ENCODE measurements at regions not wholly inside any gene's neighbourhood (a gene's known extent, or its start where the extent isn't known, plus 50 kb on each side); places are given as distances from the start of the nearest gene placed in this dataset.
"Not testable (repeated sequence)": the region's sequence is repeated elsewhere in the genome, so short reads cannot be mapped to it uniquely, and the experiment has no call there.

GRCh38 chr9:81430727-81431126, 258.6 kb downstream of the TLE1 start:
- DNase-seq (ENCODE audit: low read depth, low spot score): no peak

GRCh38 chr9:81427870-81428269, 261.5 kb downstream of the TLE1 start:
- DNase-seq (ENCODE audit: low read depth, low spot score): no peak

- DNase-seq (ENCODE audit: low read depth, low spot score): no peak
Observed at GRCh38 chr9:81424431-81424830, 264.9 kb downstream of the TLE1 start.

GRCh38 chr9:81423589-81424326, 265.6 kb downstream of the TLE1 start:
- no peak for DNase-seq (ENCODE audit: low read depth, low spot score)

- not testable (repeated sequence) for DNase-seq (ENCODE audit: low read depth, low spot score)
Observed at GRCh38 chr9:81421090-81421489, 268.3 kb downstream of the TLE1 start.

GRCh38 chr9:81420024-81420423, 269.3 kb downstream of the TLE1 start:
- no peak for DNase-seq (ENCODE audit: low read depth, low spot score)

GRCh38 chr9:81417941-81418340, 271.4 kb downstream of the TLE1 start:
- no peak for DNase-seq (ENCODE audit: low read depth, low spot score)

GRCh38 chr9:81417299-81417675, 272.1 kb downstream of the TLE1 start:
- no peak for DNase-seq (ENCODE audit: low read depth, low spot score)

GRCh38 chr9:81416476-81417298, 272.7 kb downstream of the TLE1 start:
- DNase-seq (ENCODE audit: low read depth, low spot score): no peak

GRCh38 chr9:81414836-81415235, 274.5 kb downstream of the TLE1 start:
- no peak for DNase-seq (ENCODE audit: low read depth, low spot score)

GRCh38 chr9:81411961-81412360, 277.4 kb downstream of the TLE1 start:
- no peak for DNase-seq (ENCODE audit: low read depth, low spot score)

GRCh38 chr9:81410201-81410600, 279.1 kb downstream of the TLE1 start:
- DNase-seq (ENCODE audit: low read depth, low spot score): no peak

GRCh38 chr9:81408951-81409350, 280.4 kb downstream of the TLE1 start:
- no peak for DNase-seq (ENCODE audit: low read depth, low spot score)

GRCh38 chr9:81404931-81405598, 284.3 kb downstream of the TLE1 start:
- DNase-seq (ENCODE audit: low read depth, low spot score): no peak

- DNase-seq (ENCODE audit: low read depth, low spot score): no peak
Observed at GRCh38 chr9:81397481-81398381, 291.6 kb downstream of the TLE1 start.

GRCh38 chr9:81396528-81396927, 292.8 kb downstream of the TLE1 start:
- DNase-seq (ENCODE audit: low read depth, low spot score): no peak

GRCh38 chr9:81395676-81396054, 293.7 kb downstream of the TLE1 start:
- DNase-seq (ENCODE audit: low read depth, low spot score): no peak

- no peak for DNase-seq (ENCODE audit: low read depth, low spot score)
Observed at GRCh38 chr9:81394881-81395675, 294.3 kb downstream of the TLE1 start.

- DNase-seq (ENCODE audit: low read depth, low spot score): no peak
Observed at GRCh38 chr9:81393985-81394811, 295.1 kb downstream of the TLE1 start.

- no peak for DNase-seq (ENCODE audit: low read depth, low spot score)
Observed at GRCh38 chr9:81391457-81391825, 297.9 kb downstream of the TLE1 start.
